SK-N-SH (cell line): ENCODE measurements at regions not wholly inside any gene's neighbourhood (a gene's known extent, or its start where the extent isn't known, plus 50 kb on each side); places are given as distances from the start of the nearest gene placed in this dataset.

Experiments used
- CTCF ChIP-seq: fragments of 200-600 bp; sonication (generic); IDR thresholded peaks from 2 replicates; pipeline ENCODE4 v1.6.1; 2017; ENCODE audit warnings: antibody characterized with exemption, mild to moderate bottlenecking, moderate library complexity
- NRF1 ChIP-seq: IDR thresholded peaks from 2 replicates; pipeline ENCODE4 v1.6.1; 2012; ENCODE audit warnings: low read depth, mild to moderate bottlenecking, low read length
- PBX3 ChIP-seq: IDR thresholded peaks from 2 replicates; pipeline ENCODE4; 2012
- POLR2AphosphoS5 ChIP-seq: IDR thresholded peaks from 2 replicates; pipeline ENCODE4 v1.6.1; 2012; ENCODE audit warnings: low read depth, low read length

GRCh38 chr3:64460877-64461276 lies 226.9 kb downstream of the ADAMTS9 start:
- TF ChIP-seq NRF1 (no peak), POLR2AphosphoS5 (no peak), CTCF (no peak), PBX3 (peak; percentile 47; the same call in 1 of the 2 replicates)
